ENCODE measurements at regions not wholly inside any gene's neighbourhood (a gene's known extent, or its start where the extent isn't known, plus 50 kb on each side); places are given as distances from the start of the nearest gene placed in this dataset.

- TF ChIP-seq CTCF (IDR thresholded peaks at IDR 0.05; ENCODE audit: low read depth, low read length), result no peak
- H3K4me3 ChIP-seq (ENCODE audit: low read depth, low read length), result no peak overlapping the region
These were observed 272.8 kb upstream of the GATB start for GRCh38 chr4:152033621-152034020.

DNA sequence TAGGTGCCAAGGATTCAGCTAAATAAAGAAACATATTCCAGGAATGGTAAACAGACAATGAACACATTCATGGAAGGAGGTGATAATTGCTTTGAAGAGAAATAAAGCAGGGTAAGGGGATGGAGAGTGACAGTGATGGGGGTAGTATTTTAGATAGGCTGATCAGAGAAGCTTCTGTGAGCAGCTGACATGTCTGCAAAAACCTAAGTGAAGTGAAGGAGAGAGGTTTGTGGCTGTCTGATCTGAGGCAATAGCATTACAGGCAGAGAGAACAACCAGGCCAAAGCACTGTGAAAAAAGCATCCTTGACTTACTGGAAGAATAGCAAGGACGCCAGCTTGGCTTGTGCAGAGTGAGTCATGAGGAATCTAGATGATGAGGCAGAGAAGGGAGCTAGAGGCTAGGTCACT lies 271.9 kb upstream of the GATB start:
- TF ChIP-seq CTCF (IDR thresholded peaks at IDR 0.05; ENCODE audit: low read depth, low read length), result no peak
- no peak overlapping the region for H3K4me3 ChIP-seq (ENCODE audit: low read depth, low read length)

DNA sequence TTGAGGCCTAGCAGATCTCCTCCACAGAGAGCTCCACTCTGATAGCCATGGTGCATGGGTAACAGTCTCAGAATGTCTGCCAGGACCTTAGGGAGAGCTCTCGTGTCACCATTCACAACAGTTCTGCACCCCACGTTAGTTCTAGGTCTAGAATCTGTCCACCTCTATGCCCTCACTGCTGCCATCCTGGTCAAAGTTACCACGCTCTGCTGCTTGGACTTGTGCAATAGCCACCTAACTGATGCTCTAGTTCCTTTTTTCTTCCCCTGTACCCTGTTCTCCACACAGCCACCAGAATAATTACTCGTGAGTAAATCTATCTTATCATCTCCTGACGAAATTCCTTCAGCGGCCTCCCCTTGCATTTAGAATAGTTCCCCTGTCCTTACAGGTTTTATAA lies 268.8 kb upstream of the GATB start:
- H3K4me3 ChIP-seq (ENCODE audit: low read depth, low read length), result no peak overlapping the region
- TF ChIP-seq CTCF (IDR thresholded peaks at IDR 0.05; ENCODE audit: low read depth, low read length), result no peak

GRCh38 chr4:152028131-152028530 lies 267.3 kb upstream of the GATB start:
- no peak overlapping the region for H3K4me3 ChIP-seq (ENCODE audit: low read depth, low read length)
- no peak for TF ChIP-seq CTCF (IDR thresholded peaks at IDR 0.05; ENCODE audit: low read depth, low read length)

- no peak overlapping the region for H3K4me3 ChIP-seq (ENCODE audit: low read depth, low read length)
These were observed 264.1 kb upstream of the GATB start for GRCh38 chr4:152024881-152025280.

DNA sequence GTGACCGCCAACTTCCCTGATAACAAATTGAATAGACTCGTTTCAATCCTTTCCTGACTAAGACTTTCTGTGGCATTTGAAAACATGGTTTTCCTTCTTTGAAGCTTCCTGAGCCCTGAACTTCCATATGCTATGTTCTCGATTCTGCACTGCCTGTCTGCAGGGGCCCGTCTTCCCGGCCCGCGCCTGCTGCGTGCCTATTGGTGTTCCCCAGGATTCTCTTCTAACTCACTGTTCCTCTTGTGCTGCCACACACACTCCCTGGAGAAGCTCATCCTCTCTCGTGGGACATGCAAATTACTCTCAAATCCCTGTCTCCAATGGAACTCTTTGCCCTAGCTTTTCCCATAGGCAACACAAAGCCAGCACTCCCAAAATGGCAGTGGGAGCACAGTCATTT lies 262.9 kb upstream of the GATB start:
- no peak for TF ChIP-seq CTCF (IDR thresholded peaks at IDR 0.05; ENCODE audit: low read depth, low read length)
- no peak overlapping the region for H3K4me3 ChIP-seq (ENCODE audit: low read depth, low read length)

More at GRCh38 chr4:152024881-152025280, 264.1 kb upstream of the GATB start:
- TF ChIP-seq CTCF (IDR thresholded peaks at IDR 0.05; ENCODE audit: low read depth, low read length), result no peak

- H3K4me3 ChIP-seq (ENCODE audit: low read depth, low read length), result no peak overlapping the region
- no peak for TF ChIP-seq CTCF (IDR thresholded peaks at IDR 0.05; ENCODE audit: low read depth, low read length)
These were observed 261.7 kb upstream of the GATB start for GRCh38 chr4:152022543-152022942.
